ENCODE measurements at regions not wholly inside any gene's neighbourhood (a gene's known extent, or its start where the extent isn't known, plus 50 kb on each side); places are given as distances from the start of the nearest gene placed in this dataset.

DNA sequence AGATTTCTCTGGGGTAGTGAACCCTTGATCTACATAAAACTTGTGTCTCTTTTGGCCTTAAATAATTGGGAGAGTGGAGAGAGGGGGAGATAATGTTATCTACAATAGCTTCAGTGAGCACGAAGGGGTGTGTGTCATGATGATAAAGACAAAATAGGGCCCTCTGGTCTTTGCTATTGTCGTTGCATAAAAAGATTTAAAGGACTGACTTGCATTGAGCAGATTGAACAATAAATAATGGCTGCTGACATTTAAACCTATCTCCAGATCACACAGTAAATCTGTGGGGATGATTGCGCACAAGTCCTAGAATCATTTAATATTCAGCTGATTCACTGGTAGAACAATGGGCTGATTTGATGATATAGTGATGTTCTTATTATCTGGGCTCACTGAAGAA, 71.3 kb upstream of the GAP43 start:
- Histone ChIP-seq H3K9me3 (no peaks in the 10 kb centered on the region), H3K4me1 (ENCODE audit: low read depth) (no peaks in the 10 kb centered on the region), H3K4me3 (no peak overlapping the region), H3K36me3 (ENCODE audit: low read depth) (no peaks in the 10 kb centered on the region)
- TF ChIP-seq CTCF (IDR thresholded peaks at IDR 0.05): no peak
- DNase-seq (no peak), ATAC-seq (no peak)
- intact Hi-C loops (cut with DNase I, micrococcal nuclease): no loop called here

- no peaks in the 10 kb centered on the region for H3K9me3 ChIP-seq
- no peak for ATAC-seq
These were observed 69.4 kb upstream of the GAP43 start for GRCh38 chr3:115553796-115554486.

GRCh38 chr3:115554487-115554807, 68.9 kb upstream of the GAP43 start:
- intact Hi-C loops (cut with DNase I, micrococcal nuclease): no loop called here
- no peaks in the 10 kb centered on the region for H3K36me3 ChIP-seq (ENCODE audit: low read depth)
- DNase-seq (no peak), ATAC-seq (no peak)
- no peak for TF ChIP-seq CTCF (IDR thresholded peaks at IDR 0.05)
- H3K4me3 ChIP-seq: no peak overlapping the region
- H3K9me3 ChIP-seq: no peaks in the 10 kb centered on the region
- H3K4me1 ChIP-seq (ENCODE audit: low read depth): no peaks in the 10 kb centered on the region

More at GRCh38 chr3:115553796-115554486, 69.4 kb upstream of the GAP43 start:
- TF ChIP-seq CTCF (IDR thresholded peaks at IDR 0.05): no peak
- Histone ChIP-seq H3K4me3 (no peak overlapping the region), H3K36me3 (ENCODE audit: low read depth) (no peaks in the 10 kb centered on the region), H3K4me1 (ENCODE audit: low read depth) (no peaks in the 10 kb centered on the region)
- intact Hi-C loops (cut with DNase I, micrococcal nuclease): no loop called here
- DNase-seq: no peak

DNA sequence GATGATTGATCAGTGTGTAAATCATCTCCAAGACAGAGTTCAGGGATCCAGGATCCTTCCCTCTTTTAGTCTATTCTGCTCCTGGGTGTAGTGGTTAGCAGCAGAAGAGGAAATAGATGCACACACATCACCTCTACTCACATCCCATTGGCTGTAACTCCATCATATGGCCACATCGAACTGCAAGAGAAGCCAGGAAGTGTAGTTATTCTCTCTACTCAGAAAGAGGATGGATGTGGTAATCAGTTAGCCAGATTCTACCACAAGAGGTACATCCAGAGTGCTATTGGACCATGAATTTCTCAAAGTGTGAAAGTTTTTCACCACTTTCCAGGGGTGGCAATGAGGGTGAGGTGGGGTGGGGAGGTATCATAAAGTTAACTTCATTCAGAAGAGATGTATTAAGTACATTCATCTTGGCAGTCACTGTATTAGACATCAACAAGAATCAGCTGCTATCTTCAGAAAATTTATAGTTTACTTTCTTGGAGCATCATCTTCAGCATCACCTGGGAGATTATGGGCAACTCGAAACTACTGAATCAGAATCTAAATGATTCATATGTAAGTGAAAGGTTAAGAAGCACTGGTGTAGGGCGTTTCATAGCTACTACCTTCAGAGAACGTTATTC, 60.6 kb upstream of the GAP43 start:
- TF ChIP-seq CTCF (IDR thresholded peaks at IDR 0.05): no peak
- H3K4me3 ChIP-seq: no peak overlapping the region
- H3K9me3 ChIP-seq: no peaks in the 10 kb centered on the region
- H3K4me1 ChIP-seq (ENCODE audit: low read depth): no peaks in the 10 kb centered on the region
- intact Hi-C loops (cut with DNase I, micrococcal nuclease): no loop called here
- no peaks in the 10 kb centered on the region for H3K36me3 ChIP-seq (ENCODE audit: low read depth)
- DNase-seq (no peak), ATAC-seq (no peak)

DNA sequence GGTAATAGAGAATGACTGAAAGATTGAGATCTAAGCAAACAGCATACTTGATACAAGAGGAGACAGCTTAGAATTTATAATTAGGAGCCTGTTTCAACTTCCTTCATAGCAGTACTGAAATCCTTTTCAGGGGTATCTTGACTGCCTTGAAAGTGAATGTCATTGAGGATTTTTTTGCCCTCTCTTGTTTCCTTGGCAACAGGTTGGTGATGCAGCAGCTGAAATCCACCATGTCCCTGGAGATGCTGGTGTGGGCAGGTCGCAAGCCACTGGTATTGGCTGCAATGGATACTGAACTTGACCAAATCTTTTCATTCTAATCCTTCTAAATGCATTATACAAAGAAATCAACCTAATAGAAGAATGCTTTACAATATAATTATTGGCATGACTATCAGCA, 59.3 kb upstream of the GAP43 start:
- ATAC-seq: no peak
- no peaks in the 10 kb centered on the region for H3K4me1 ChIP-seq (ENCODE audit: low read depth)
- DNase-seq: no peak
- H3K4me3 ChIP-seq: no peak overlapping the region
- no peaks in the 10 kb centered on the region for H3K36me3 ChIP-seq (ENCODE audit: low read depth)
- H3K9me3 ChIP-seq: no peaks in the 10 kb centered on the region
- intact Hi-C loops (cut with DNase I, micrococcal nuclease): no loop called here
- TF ChIP-seq CTCF (IDR thresholded peaks at IDR 0.05): no peak

All from mucosa of descending colon (tissue), 3 donors.